ENCODE measurements at regions not wholly inside any gene's neighbourhood (a gene's known extent, or its start where the extent isn't known, plus 50 kb on each side); places are given as distances from the start of the nearest gene placed in this dataset.

DNA sequence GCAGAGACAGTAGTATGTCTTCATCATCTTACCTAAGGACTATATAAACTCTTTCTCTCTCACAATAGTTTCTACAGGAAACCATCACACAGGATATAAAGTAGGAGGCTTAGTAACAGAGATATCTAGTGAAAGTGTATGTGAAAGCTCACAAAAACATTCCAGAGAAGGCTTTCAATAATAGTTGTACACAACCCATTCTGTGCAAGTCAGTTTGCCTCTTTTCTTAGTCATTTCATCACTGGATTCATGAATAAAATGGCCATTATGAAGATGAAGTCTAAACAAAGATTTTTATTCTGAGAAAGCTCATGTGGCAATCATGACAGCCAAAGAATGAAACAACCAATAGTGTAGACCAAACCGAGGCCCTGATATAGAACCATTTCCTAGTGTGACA lies 178.8 kb downstream of the GNAT3 start:
- peaks cover 5% of the 10 kb centered on the region for H3K4me1 ChIP-seq (ENCODE audit: insufficient read depth, low read length)
- H3K27me3 ChIP-seq (ENCODE audit: insufficient read depth, low read length): no peaks in the 10 kb centered on the region
- H3K36me3 ChIP-seq (ENCODE audit: insufficient read depth, low read length): no peaks in the 10 kb centered on the region
- no peaks in the 10 kb centered on the region for H3K9me3 ChIP-seq (ENCODE audit: low read length)
- no peak overlapping the region for H3K4me3 ChIP-seq (ENCODE audit: low read length)
- H2AFZ ChIP-seq (ENCODE audit: low read depth, low read length): peak overlapping the region; percentile 26

DNA sequence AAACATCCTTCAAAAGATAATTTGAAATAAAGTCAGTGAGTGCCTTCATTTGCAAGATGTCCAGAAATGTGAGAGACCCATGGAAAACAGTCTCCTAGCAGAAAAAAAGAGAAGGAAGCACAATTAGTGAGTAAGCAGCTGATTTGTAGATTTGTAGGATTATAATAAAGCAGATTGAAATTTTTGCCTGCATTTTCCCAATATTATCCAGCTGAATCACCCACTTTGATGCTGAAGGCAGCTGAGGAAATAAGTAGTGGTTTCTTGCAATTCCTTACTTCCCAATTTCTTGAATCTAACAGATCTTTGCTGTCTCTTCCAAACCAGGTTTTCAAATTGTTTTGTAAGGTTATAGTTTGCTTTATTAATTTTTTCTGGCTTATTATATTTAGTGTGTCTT lies 181.4 kb downstream of the GNAT3 start:
- H3K36me3 ChIP-seq (ENCODE audit: insufficient read depth, low read length): no peaks in the 10 kb centered on the region
- no peak overlapping the region for H2AFZ ChIP-seq (ENCODE audit: low read depth, low read length)
- no peaks in the 10 kb centered on the region for H3K27me3 ChIP-seq (ENCODE audit: insufficient read depth, low read length)
- H3K4me1 ChIP-seq (ENCODE audit: insufficient read depth, low read length): peaks cover 5% of the 10 kb centered on the region
- no peaks in the 10 kb centered on the region for H3K9me3 ChIP-seq (ENCODE audit: low read length)
- H3K4me3 ChIP-seq (ENCODE audit: low read length): no peak overlapping the region

DNA sequence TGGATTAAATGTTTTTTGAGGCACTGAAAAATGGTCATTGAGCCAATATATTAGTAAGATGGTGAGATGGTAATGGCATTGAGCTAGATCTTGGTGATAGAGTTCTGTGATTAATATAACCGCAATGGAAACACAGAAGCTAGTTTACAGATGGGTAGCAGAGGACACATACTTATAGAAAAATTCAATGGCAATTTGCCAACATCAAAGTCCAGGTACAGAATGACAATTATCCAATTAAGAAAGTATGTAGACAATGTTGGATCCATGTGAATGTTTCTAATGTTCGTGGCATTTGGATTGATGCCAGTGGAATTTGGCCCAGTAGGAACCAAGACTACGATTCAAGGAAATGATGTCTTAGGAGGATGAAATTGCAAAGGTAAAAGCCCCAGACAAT lies 187.8 kb downstream of the GNAT3 start:
- no peaks in the 10 kb centered on the region for H3K27me3 ChIP-seq (ENCODE audit: insufficient read depth, low read length)
- H3K4me3 ChIP-seq (ENCODE audit: low read length): no peak overlapping the region
- no peak overlapping the region for H2AFZ ChIP-seq (ENCODE audit: low read depth, low read length)
- no peaks in the 10 kb centered on the region for H3K9me3 ChIP-seq (ENCODE audit: low read length)
- H3K36me3 ChIP-seq (ENCODE audit: insufficient read depth, low read length): no peaks in the 10 kb centered on the region
- H3K4me1 ChIP-seq (ENCODE audit: insufficient read depth, low read length): no peaks in the 10 kb centered on the region

DNA sequence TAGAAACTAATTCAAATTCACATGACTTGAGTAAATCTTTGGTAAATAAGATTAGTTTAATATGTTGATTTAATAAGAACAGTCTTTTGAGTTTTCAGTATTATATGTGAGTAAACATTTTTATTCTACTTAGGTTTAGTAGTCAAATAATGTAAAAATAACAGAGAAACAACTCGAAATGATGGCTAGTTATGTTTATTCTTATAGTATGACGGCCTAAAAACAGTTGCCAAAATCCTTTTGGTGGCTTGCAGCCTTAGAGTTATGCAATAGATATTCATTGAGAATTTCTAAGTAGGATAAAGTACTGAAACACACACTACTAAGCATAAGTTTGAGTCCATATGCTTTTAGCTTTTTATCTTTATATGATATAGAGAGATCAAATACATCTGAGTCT lies 184.8 kb downstream of the GNAI1 start:
- Histone ChIP-seq H3K4me1 (ENCODE audit: insufficient read depth, low read length) (no peaks in the 10 kb centered on the region), H2AFZ (ENCODE audit: low read depth, low read length) (no peak overlapping the region), H3K36me3 (ENCODE audit: insufficient read depth, low read length) (no peaks in the 10 kb centered on the region), H3K27me3 (ENCODE audit: insufficient read depth, low read length) (no peaks in the 10 kb centered on the region), H3K4me3 (ENCODE audit: low read length) (no peak overlapping the region), H3K9me3 (ENCODE audit: low read length) (no peaks in the 10 kb centered on the region)

DNA sequence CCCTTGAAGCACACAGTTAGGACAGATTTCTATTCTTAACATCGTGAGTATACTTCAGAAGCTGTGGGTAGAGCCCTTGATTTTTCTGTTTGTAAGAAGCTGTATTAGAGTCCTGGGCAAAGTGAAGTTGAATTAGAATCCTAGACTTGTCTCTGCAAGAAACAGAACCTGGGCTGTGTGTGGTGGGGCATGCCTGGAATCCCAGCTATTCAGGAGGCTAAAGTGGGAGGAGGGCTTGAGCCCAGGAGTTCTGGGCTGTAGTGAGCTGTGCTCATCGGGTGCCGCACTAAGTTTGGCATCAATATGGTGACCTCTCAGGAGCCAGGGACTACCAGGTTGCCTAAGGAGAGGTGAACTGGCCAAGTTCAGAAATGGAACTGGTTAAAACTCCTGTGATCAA lies 183.4 kb downstream of the GNAI1 start:
- no peaks in the 10 kb centered on the region for H3K9me3 ChIP-seq (ENCODE audit: low read length)
- H3K36me3 ChIP-seq (ENCODE audit: insufficient read depth, low read length): no peaks in the 10 kb centered on the region
- H2AFZ ChIP-seq (ENCODE audit: low read depth, low read length): no peak overlapping the region
- no peaks in the 10 kb centered on the region for H3K27me3 ChIP-seq (ENCODE audit: insufficient read depth, low read length)
- H3K4me3 ChIP-seq (ENCODE audit: low read length): no peak overlapping the region
- no peaks in the 10 kb centered on the region for H3K4me1 ChIP-seq (ENCODE audit: insufficient read depth, low read length)

DNA sequence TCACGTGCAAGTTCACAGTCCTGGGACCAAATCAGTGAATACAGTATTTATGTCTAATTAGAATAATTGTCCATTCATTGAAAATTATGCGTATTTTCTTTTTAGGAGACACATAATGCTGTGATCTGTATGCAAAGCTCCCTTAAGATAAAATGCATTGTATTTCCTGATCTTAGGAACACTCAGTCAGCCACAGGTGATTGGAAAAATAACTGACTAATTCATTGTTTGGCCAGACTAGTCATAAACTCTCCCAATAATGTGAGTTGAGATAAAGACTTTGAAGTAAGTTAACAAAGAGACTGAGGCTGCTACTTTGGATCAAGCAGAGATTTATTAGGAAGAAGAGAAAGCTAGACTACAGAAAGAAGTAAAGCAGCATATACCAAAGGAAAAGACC lies 182.2 kb downstream of the GNAI1 start:
- Histone ChIP-seq H3K36me3 (ENCODE audit: insufficient read depth, low read length) (no peaks in the 10 kb centered on the region), H3K9me3 (ENCODE audit: low read length) (no peaks in the 10 kb centered on the region), H2AFZ (ENCODE audit: low read depth, low read length) (no peak overlapping the region), H3K27me3 (ENCODE audit: insufficient read depth, low read length) (no peaks in the 10 kb centered on the region), H3K4me1 (ENCODE audit: insufficient read depth, low read length) (peaks cover 7% of the 10 kb centered on the region), H3K4me3 (ENCODE audit: low read length) (no peak overlapping the region)

DNA sequence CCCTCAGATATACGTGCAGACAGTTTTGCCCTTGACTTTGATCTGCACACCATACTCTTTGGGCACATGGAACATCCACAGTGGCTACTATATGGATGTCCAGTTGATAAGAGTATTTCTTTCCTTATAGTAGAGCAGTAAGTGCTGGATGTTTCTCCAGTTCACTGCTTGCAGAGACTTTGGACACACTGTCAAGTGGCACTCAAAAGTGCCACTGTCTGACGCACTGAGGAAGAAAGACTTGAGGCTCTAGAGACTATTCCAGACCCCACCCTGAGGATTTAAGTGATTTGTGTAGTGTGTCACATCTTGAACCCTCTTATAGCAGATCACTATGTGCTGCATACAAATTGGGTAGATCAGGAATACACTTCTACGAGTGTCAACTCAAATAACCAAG lies 179.1 kb downstream of the GNAI1 start:
- Histone ChIP-seq H3K27me3 (ENCODE audit: insufficient read depth, low read length) (no peaks in the 10 kb centered on the region), H3K36me3 (ENCODE audit: insufficient read depth, low read length) (no peaks in the 10 kb centered on the region), H3K4me3 (ENCODE audit: low read length) (no peak overlapping the region), H3K9me3 (ENCODE audit: low read length) (no peaks in the 10 kb centered on the region), H2AFZ (ENCODE audit: low read depth, low read length) (no peak overlapping the region), H3K4me1 (ENCODE audit: insufficient read depth, low read length) (peaks cover 10% of the 10 kb centered on the region)

DNA sequence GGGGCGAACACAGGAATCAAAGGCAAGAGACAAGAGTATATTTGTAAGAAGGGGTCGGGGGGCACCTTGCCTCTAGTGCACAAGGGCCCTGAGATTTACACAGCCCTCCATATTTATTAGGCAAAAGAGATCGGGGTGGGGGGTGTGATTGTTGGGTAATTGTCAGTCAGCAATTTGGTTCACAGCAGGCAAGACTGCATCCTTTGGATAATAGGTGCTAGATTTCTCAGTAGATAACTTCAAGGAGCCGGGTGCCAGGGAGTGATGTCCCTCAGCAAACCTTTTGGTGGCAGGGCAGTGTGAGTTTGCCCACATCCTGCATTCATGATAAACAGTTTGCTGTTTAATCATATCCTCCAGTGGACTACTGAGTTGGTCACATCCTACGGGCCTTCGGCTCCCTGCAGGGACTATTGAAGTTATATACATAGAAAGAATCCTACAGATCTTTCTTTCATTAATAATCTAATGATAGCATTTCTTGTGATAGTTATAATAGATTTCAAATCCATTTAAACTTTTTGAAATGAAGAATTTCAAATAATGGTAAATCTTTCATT lies 178.5 kb downstream of the GNAI1 start:
- Histone ChIP-seq H3K9me3 (ENCODE audit: low read length) (no peaks in the 10 kb centered on the region), H3K4me3 (ENCODE audit: low read length) (no peak overlapping the region), H3K4me1 (ENCODE audit: insufficient read depth, low read length) (peaks cover 10% of the 10 kb centered on the region), H3K27me3 (ENCODE audit: insufficient read depth, low read length) (no peaks in the 10 kb centered on the region), H2AFZ (ENCODE audit: low read depth, low read length) (no peak overlapping the region), H3K36me3 (ENCODE audit: insufficient read depth, low read length) (no peaks in the 10 kb centered on the region)

DNA sequence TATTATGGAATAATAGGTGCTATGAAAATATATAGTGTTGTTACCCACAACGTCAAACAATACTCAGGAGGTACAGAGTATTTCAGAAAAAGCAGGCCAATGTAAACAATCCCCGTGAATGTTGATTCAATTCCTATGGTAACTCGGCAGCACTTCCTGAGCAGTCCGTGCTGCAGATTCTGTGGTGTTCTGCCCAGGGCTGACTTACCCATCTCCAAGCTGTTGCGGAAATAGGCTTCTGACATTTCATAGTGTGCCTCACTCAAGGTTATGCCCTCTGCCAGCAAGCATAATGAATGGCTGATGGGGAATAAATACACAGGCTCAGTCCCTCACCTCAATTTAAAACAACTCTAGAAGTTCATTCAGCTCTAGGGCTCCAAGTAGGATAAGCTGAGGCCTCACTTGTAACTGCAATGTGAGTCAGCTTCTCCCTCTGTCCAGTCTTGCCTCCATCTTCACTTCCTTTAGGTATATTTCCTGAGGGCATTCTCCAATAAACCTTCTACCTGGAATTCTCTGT lies 177.6 kb downstream of the GNAI1 start:
- Histone ChIP-seq H3K4me1 (ENCODE audit: insufficient read depth, low read length) (peaks cover 16% of the 10 kb centered on the region), H2AFZ (ENCODE audit: low read depth, low read length) (peak overlapping the region; percentile 48), H3K27me3 (ENCODE audit: insufficient read depth, low read length) (no peaks in the 10 kb centered on the region), H3K36me3 (ENCODE audit: insufficient read depth, low read length) (no peaks in the 10 kb centered on the region), H3K9me3 (ENCODE audit: low read length) (no peaks in the 10 kb centered on the region), H3K4me3 (ENCODE audit: low read length) (peak overlapping the region; percentile 28)

DNA sequence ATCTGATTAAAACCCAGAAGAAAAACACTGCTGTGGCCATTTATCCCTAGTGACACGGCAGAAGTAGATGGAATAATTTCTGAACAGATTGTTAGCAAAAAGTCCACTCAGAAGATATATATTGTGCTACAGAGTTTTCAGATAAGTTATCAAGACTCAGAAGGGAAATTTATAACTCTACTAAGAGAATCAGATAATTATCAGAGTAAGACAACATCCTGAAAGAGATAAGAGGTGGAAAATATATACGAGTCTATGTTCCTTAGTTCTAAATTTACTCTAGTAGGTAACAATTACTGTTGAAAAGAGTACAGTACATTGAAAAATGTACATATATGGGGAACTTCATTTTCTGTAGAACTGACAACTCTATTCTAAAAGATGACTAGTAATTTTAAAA lies 176.7 kb downstream of the GNAI1 start:
- no peaks in the 10 kb centered on the region for H3K9me3 ChIP-seq (ENCODE audit: low read length)
- H3K4me1 ChIP-seq (ENCODE audit: insufficient read depth, low read length): peaks cover 18% of the 10 kb centered on the region
- H2AFZ ChIP-seq (ENCODE audit: low read depth, low read length): no peak overlapping the region
- no peaks in the 10 kb centered on the region for H3K27me3 ChIP-seq (ENCODE audit: insufficient read depth, low read length)
- H3K4me3 ChIP-seq (ENCODE audit: low read length): no peak overlapping the region
- H3K36me3 ChIP-seq (ENCODE audit: insufficient read depth, low read length): no peaks in the 10 kb centered on the region

DNA sequence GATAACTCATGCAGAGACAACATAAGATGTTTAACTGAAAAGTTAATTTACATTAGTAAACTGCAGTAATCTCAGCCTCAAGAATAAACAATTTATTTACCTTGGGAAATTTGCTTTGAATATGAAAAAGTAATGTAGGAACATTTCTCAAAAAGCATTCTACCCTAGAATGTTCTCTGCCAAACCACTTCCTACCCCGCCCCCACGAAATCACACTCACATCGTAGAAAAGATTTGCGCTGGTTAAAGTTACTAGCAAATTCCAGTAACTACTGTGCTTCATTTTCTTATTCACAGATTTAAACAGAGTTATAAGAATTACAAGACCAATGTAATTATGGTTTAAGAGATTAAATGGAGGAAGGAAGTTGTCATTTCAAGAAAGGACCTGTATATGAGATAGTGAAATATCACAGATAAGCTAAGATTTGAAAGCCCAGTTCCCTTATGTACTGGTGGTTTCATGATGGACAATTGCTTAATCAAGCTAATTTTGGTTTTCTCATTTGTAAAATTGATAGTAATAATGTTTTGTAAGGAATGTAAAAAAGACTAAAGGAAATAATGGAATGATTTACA lies 175.4 kb downstream of the GNAI1 start:
- H3K9me3 ChIP-seq (ENCODE audit: low read length): no peaks in the 10 kb centered on the region
- H3K4me3 ChIP-seq (ENCODE audit: low read length): no peak overlapping the region
- peaks cover 18% of the 10 kb centered on the region for H3K4me1 ChIP-seq (ENCODE audit: insufficient read depth, low read length)
- H3K36me3 ChIP-seq (ENCODE audit: insufficient read depth, low read length): no peaks in the 10 kb centered on the region
- no peak overlapping the region for H2AFZ ChIP-seq (ENCODE audit: low read depth, low read length)
- no peaks in the 10 kb centered on the region for H3K27me3 ChIP-seq (ENCODE audit: insufficient read depth, low read length)

DNA sequence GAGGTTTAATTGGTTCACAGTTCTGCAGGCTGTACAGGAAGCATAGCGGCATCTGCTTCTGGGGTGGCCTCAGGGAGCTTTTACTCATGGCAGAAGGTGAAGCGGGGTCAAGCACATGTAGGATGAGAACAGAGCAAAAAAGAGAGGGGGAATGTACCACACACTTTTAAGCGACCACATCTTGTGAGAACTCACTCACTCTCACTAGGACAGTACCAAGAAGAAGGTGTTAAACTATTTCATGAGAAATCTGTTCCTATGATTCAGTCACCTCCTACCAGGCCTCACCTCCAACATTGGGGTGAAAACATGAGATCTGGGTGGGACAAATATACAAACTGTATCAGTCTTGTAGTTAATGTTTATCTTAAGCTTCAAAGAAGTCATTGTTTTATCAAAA lies 174.7 kb downstream of the GNAI1 start:
- H3K27me3 ChIP-seq (ENCODE audit: insufficient read depth, low read length): no peaks in the 10 kb centered on the region
- H3K36me3 ChIP-seq (ENCODE audit: insufficient read depth, low read length): no peaks in the 10 kb centered on the region
- no peak overlapping the region for H2AFZ ChIP-seq (ENCODE audit: low read depth, low read length)
- H3K4me1 ChIP-seq (ENCODE audit: insufficient read depth, low read length): peaks cover 18% of the 10 kb centered on the region
- H3K9me3 ChIP-seq (ENCODE audit: low read length): no peaks in the 10 kb centered on the region
- no peak overlapping the region for H3K4me3 ChIP-seq (ENCODE audit: low read length)

DNA sequence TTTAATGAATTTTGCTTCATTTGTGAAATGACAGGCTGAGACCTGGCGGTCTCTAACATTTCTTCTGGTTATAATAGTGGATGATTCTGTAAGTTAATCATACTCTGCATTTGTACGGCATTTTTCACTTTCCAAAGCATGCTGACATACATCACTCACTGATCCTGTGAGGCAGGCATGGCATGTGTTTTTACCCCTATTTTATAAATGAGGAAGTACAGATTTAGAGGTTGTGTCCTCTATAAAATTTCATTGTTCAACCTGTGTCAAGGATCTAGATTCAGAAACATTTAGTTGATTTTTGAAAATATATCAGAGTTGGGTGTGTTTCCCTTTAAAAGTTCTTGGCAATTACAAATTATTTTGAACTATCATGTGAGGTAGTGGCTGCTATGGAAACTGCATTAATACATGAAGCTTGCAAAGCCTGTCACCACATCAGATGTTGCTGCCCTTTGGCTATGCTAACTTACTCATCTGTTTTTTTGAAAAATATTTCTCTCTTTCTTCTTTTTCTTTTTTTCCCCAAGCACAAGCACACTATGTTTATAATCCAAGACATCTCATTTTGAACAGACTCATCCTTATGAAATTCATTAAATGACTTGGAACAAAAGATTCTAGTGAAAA lies 172.7 kb downstream of the GNAI1 start:
- no peaks in the 10 kb centered on the region for H3K9me3 ChIP-seq (ENCODE audit: low read length)
- no peaks in the 10 kb centered on the region for H3K36me3 ChIP-seq (ENCODE audit: insufficient read depth, low read length)
- peaks cover 16% of the 10 kb centered on the region for H3K4me1 ChIP-seq (ENCODE audit: insufficient read depth, low read length)
- H2AFZ ChIP-seq (ENCODE audit: low read depth, low read length): no peak overlapping the region
- H3K27me3 ChIP-seq (ENCODE audit: insufficient read depth, low read length): no peaks in the 10 kb centered on the region
- no peak overlapping the region for H3K4me3 ChIP-seq (ENCODE audit: low read length)

All from neuron (in vitro differentiated cells).